GM18502 (cell line): ENCODE measurements at regions not wholly inside any gene's neighbourhood (a gene's known extent, or its start where the extent isn't known, plus 50 kb on each side); places are given as distances from the start of the nearest gene placed in this dataset.
"Not testable (repeated sequence)": the region's sequence is repeated elsewhere in the genome, so short reads cannot be mapped to it uniquely, and the experiment has no call there.

Experiments
- ATAC-seq: cut with Tn5 transposase; IDR thresholded peaks from one replicate; pipeline ENCODE4 v1.9.1; 2021; ENCODE audit warnings: mild to moderate bottlenecking; ENCODE audit not compliant: unreplicated experiment, poor library complexity

DNA sequence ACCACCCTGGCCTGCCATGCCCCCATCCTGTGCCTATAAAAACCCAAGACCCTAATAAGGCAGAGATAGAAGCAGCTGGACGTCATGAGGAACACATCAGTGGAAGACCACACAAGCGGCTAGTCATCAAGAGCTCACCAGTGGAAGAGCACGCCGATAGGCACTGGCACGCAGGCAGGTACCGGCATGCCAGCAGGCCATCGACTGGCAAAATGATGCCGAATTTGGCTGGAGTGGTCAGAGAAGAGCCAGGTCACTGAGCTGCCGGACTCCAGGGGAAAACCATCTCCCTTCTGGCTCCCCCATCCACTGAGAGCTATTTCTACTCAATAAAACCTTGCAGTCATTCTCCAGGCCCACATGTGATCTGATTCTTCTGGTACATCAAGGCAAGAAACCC is 227.6 kb upstream of the EXOC2 start:
- ATAC-seq: no peak

DNA sequence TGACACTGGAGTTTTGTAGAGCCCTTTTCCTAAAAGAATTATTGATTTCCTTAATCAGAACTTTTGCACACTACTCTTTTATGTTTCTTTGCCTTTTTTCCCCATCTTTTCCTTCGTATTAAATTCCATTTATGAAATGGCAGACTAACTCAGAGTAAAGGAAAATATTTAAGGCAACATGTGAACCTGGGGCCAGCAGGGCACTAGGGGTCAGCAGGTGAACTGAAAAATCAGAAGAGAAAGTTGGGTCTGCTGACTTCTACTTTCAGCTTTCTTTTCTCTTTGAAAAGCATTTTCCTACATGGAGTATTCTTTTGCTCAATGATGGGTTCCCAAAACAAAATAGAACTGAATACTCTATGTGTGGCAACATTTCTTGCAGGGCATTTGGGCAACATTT is 226.6 kb upstream of the EXOC2 start:
- no peak for ATAC-seq

- ATAC-seq: no peak
Observed at GRCh38 chr6:917939-918338, 225.0 kb upstream of the EXOC2 start.

- ATAC-seq: no peak
Observed at GRCh38 chr6:917296-917695, 224.4 kb upstream of the EXOC2 start.

- no peak for ATAC-seq
Observed at GRCh38 chr6:916131-916530, 223.2 kb upstream of the EXOC2 start.

DNA sequence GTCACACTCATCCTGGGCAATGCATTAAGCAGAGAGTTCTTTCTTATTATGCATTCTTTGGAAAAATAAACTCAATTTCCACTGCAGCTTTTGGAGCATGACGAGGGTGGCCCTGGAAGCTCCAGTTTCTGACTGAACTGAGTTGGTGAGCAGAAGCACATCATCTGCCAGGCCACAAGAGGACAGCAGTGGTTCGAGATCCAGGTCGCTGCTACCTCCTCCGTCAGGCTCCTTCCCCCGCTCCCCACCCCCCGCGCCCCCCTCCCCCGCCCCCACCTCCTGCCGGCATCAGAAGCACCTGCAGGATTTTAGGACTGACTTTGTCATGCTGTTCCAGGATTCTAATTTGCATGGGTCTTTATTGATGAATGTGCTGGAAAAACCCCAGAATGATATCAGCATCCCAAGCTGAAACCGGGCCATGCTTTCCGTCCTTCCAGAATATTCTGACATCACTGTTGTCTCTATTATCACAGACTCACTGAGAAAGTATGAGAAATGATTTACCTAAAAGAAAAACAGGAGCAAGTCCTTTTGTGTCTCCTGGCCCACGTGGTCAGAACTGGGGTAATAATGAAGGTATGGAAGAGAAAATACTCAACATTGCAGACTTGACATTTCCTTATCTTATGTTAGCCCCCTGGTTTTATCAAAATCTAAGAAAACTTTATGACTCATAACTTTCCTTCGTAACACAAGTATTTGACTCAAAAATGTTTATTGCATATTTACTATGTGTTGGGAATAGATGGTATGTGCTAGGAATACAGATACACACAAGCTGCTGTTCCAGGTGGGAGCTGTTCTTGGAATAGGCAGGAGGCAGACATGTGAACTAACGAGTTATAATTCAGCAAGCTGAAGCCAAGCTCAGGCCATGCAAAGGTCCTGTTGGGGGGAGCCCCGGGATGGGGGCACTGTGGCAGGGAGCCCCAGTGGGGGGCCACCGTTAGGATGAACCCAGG is 220.2 kb upstream of the EXOC2 start:
- no peak for ATAC-seq

- ATAC-seq: no peak
Observed at GRCh38 chr6:907928-908327, 215.0 kb upstream of the EXOC2 start.

DNA sequence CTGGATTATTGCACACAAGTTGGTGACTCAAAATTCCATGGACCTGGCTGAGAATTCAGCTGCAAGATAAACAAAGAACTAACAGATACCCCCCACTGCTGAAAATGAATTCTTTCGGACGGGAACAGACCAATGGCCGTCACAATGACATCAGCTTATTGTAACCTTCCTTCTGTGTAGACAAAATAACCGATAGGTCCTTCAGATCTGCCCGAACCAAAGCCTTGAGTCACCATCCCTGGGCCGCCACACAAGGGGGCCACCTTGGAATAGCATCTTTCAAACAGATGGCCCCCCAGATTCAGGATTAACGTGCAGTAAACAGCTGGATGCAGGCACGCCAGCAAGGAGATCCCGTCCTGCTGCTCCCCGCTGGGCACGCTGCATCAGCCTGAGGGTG is 214.0 kb upstream of the EXOC2 start:
- ATAC-seq: no peak

- no peak for ATAC-seq
Observed at GRCh38 chr6:905556-905955, 212.6 kb upstream of the EXOC2 start.

DNA sequence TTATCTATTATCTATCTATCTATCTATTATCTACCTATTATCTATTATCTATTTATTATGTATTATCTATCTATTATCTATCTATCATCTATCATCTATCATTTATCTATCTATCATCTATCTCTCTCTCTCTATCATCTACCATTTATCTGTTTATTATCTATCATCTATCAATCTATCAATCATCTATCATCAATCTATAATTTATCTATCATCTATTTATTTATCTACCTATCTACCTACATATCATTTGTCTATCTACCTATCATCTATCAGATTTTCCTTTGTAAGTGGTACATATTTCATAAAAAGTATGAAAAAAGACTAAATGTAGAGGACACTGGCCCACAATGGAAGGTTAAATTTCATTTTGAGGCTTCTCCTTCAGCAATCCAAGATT is 212.1 kb upstream of the EXOC2 start:
- no peak for ATAC-seq

DNA sequence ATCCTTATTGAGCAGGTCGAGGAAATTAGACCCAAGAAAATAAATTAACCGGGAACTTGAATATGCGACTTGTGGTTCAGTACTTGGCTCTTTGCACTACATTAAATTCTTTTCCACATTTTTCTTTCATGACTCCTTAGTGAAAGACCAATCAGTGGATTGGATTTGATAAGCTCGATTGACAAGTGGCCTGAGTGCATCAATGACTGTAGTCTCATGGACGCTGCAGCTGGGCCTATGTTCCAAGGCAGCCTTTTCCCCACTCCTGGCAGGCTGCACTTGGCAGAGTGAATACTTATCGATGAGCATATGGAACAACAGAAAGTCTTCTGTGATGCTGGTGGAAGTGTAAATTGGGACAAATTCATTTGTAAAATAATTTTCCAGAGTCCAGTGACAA is 210.8 kb upstream of the EXOC2 start:
- ATAC-seq: no peak

- no peak for ATAC-seq
Observed at GRCh38 chr6:901696-902460, 208.9 kb upstream of the EXOC2 start.

DNA sequence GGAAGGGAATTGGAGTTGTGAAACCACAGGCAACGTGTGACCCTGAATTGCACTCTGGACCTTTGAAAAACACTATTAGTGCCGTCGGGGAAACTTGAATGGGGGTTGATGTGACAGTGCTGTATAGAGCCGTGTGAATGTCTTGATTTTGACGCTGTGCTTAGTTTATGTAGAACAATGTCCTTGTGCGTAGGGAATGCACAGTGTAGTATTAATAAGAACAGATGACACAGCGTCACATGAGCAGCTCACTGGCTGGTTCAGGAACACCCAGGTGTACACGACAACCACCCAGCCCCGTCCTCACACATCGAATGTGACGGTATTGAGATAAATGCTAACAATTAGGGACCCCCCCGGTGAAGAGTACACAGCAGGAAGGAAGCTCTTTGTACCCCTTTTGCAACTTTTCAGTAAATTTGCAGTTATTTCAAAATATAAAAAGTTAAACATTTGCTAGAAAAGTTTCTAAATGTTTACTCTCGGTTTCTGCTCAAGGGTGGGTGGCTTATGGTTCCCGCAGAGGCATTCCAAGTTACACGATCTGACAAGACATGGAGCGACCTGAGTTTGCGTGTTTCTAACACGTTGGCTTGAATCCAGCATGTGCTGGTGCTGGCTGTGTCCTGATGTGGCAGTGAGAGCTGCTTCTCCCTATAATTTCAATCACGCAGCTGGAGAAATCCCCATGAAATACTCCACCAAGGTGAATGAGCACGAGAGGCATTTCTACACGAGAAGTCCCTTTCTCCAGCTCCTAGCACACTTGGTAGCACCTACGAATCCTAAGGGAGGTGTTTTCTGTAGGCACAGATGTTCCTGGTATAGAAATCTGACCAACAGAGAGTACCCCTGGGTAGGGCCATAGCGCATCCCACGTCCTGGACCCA is 208.0 kb upstream of the EXOC2 start:
- no peak for ATAC-seq

DNA sequence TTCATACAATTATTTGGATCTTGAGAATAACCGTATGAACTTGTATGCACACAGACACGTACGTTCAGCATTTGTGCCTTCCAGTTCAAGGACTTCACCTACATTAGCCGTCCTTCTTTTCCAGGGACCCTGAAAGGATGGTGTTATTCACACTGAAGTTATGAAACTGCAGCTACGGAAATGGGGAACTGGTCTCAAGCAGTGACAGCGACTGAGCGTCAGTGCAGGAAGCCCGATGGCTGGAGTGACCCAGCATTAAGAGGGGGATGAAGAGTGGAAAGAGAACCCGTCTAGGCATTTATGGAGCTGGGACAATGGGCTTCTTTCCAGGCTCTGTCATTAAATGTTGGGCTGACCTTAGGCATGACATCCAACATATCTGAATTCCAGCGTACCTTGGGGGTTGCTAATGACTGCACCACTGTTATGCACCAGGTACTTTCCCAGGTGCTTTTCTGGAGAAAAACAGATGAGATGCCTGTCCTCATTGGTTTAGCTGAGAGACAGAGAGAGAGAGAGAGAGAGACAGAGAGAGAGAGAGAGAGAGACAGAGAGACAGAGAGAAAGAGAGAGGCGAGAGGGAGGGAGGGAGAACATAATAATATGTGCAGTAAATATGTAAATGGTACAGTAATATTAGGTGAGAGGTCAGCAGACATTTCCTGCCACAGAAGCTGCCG is 204.7 kb upstream of the EXOC2 start:
- ATAC-seq: peak; percentile 52

DNA sequence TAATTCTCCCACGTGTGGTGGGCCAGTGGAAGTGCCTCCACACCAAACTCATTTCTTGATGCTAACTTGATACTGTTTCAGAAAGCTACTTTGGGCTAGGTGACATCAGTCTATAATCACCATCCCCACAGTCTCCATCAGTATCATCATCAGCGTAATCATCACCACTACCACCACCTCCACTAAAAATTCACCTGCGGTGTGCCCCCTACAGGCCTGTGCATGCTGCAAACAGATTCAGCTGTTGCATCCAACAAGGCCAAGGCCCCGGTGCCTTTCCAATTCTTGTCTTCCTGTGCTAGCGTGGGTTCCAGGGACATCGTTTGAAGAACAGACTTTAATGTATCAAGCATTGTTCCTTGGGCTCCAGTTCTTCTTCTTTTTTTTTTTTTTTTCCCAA is 201.3 kb upstream of the EXOC2 start:
- ATAC-seq: no peak

GRCh38 chr6:890995-891394 is 198.1 kb upstream of the EXOC2 start:
- no peak for ATAC-seq

DNA sequence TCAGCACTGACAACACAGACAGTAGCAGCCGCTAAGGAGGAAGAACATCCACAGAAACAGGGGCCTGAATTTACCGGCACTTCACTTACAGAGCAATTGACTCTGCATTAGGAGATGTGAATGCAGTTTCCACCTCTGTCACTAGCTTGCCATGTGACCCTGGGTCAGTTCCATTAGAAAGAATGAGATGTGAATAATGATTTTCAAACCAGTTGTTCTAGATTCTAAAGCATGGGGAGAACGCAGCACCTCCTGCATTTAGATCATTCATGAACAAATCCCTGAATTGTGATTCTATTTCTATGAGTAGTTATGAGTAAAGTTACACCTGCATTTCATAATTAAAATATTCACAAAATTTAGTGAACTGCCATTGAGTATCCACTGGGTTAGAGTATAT is 197.3 kb upstream of the EXOC2 start:
- no peak for ATAC-seq

GRCh38 chr6:887583-888235 is 194.8 kb upstream of the EXOC2 start:
- no peak for ATAC-seq

DNA sequence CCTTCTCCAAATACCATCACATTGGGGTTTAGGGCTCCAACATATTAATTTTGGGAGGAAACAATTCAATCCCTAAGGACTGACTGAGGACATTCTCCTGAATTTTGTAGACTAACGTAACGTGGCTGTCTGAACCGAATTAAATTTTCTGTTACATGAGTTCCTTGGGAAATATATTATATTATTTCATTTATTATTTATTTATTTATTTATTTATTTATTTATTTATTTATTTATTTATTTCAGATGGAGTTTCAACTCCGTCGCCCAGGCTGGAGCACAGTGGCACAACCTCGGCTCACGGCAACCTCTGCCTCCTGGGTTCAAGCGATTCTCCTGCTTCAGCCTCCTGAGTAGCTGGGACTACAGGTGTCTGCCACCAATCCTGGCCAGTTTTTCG is 193.2 kb upstream of the EXOC2 start:
- ATAC-seq: not testable (repeated sequence)
